HCT116 (cell line): ENCODE measurements at regions not wholly inside any gene's neighbourhood (a gene's known extent, or its start where the extent isn't known, plus 50 kb on each side); places are given as distances from the start of the nearest gene placed in this dataset.

Experiments used
- ATAC-seq: fragments of 200-7000 bp; cut with Tn5 transposase; 2 replicates; pipeline ENCODE4 v1.9.1; 2020; ENCODE audit warnings: mild to moderate bottlenecking, moderate library complexity
- BruUV-seq: library from RNA; stranded (reverse); fragments of 400-500 nt; replicated peaks from 2 replicates; lab custom pipeline; 2021; lab: Mats Ljungman, UMichigan
- CTCF ChIA-PET: fragments of 300-600 bp; sonication (Branson Sonifier 250); formaldehyde crosslinking; loops from one replicate; lab custom pipeline; 2021; ENCODE audit warnings: antibody characterized with exemption; lab: Charles Lee
- POLR2A ChIA-PET: fragments of 300-600, 350-600 bp; sonication (Branson Sonifier 250); formaldehyde crosslinking; loops from one replicate; lab custom pipeline; 2021; ENCODE audit warnings: antibody characterized with exemption; lab: Charles Lee
- RAD21 ChIA-PET, 2 experiments: fragments of 300-600 bp; sonication (Branson Sonifier 250); formaldehyde crosslinking; loops; one replicate each; lab custom pipeline; 2023; ENCODE audit warnings: low total read pairs in 2 of 2; ENCODE audit not compliant: uncharacterized antibody in 2 of 2, unreplicated experiment in 2 of 2, low non-redundant PET in 1 of 2; lab: Charles Lee
- DNase-seq: peaks from one replicate; pipeline ENCODE4 v3.0.0-alpha.2; 2010; ENCODE audit warnings: low read depth, low spot score
- H2AFZ ChIP-seq: fragments of 200-600 bp; shearing (Covaris generic), sonication (generic); 2 replicates; pipeline ENCODE4 v1.6.1; 2017; ENCODE audit warnings: low read depth, mixed run types, mixed read lengths, antibody characterized with exemption, low read length; ENCODE audit not compliant: poor library complexity, severe bottlenecking
- H3K27ac ChIP-seq: 2 replicates; pipeline ENCODE4 v1.5.1; 2012; ENCODE audit warnings: low read depth, low read length
- H3K27me3 ChIP-seq: fragments of 200-600 bp; sonication (generic); 2 replicates; pipeline ENCODE4 v1.6.1; 2016; ENCODE audit warnings: mixed run types, low read length, mixed read lengths; ENCODE audit not compliant: insufficient read depth
- H3K36me3 ChIP-seq, 2 experiments: fragments of 200-500 bp in 1 of 2; fragments of 200-600 bp in 1 of 2; sonication (Bioruptor generic) in 1 of 2; sonication (generic) in 1 of 2; 2 replicates each; pipeline versions ENCODE4 v1.5.1 to v1.6.1; 2014 to 2016; ENCODE audit warnings: low read length in 2 of 2, inconsistent platforms in 1 of 2, mixed read lengths in 1 of 2, mixed run types in 1 of 2; ENCODE audit not compliant: insufficient read depth in 2 of 2, control insufficient read depth in 1 of 2
- H3K4me1 ChIP-seq, 2 experiments: fragments of 200-600 bp in 1 of 2; sonication (generic) in 1 of 2; 2 replicates each; pipeline versions ENCODE4 v1.5.1 to v1.6.1; 2012 to 2017; ENCODE audit warnings: low read length in 2 of 2, inconsistent platforms in 1 of 2, mild to moderate bottlenecking in 1 of 2, mixed read lengths in 1 of 2, mixed run types in 1 of 2, moderate library complexity in 1 of 2; ENCODE audit not compliant: insufficient read depth in 2 of 2, control insufficient read depth in 1 of 2
- H3K4me2 ChIP-seq: fragments of 200-600 bp; sonication (generic); 2 replicates; pipeline ENCODE4 v1.6.1; 2017; ENCODE audit warnings: mixed run types, low read length, mixed read lengths
- H3K4me3 ChIP-seq, 2 experiments: fragments of 200-600 bp in 1 of 2; sonication (generic) in 1 of 2; replicated peaks in 1 of 2; 2 replicates each; pipeline ENCODE4 v1.5.1; 2011 to 2016; ENCODE audit warnings: low read length in 2 of 2, control low read depth in 1 of 2, low read depth in 1 of 2, mild to moderate bottlenecking in 1 of 2, mixed read lengths in 1 of 2, mixed run types in 1 of 2
- H3K79me2 ChIP-seq: fragments of 200-600 bp; sonication (generic); 2 replicates; pipeline ENCODE4 v1.6.1; 2017; ENCODE audit warnings: mild to moderate bottlenecking, mixed run types, low read length, moderate library complexity, mixed read lengths; ENCODE audit not compliant: insufficient read depth
- H3K9ac ChIP-seq: fragments of 200-600 bp; sonication (generic); 2 replicates; pipeline ENCODE4 v1.6.1; 2016; ENCODE audit warnings: low read length, mixed read lengths
- H3K9me2 ChIP-seq: fragments of 200-600 bp; sonication (generic), shearing (Covaris generic); 2 replicates; pipeline ENCODE4 v1.6.1; 2017; ENCODE audit warnings: mixed run types, mild to moderate bottlenecking, moderate library complexity; ENCODE audit not compliant: insufficient read depth
- H3K9me3 ChIP-seq, 2 experiments: fragments of 200-500 bp in 1 of 2; fragments of 200-600 bp in 1 of 2; sonication (Bioruptor generic) in 1 of 2; sonication (generic) in 1 of 2; 2 replicates each; pipeline ENCODE4 v1.6.1; 2014 to 2017; ENCODE audit warnings: low read length in 2 of 2, mixed read lengths in 2 of 2, inconsistent platforms in 1 of 2, low read depth in 1 of 2, mild to moderate bottlenecking in 1 of 2, mixed run types in 1 of 2, moderate library complexity in 1 of 2; ENCODE audit not compliant: control insufficient read depth in 1 of 2, insufficient read depth in 1 of 2
- H4K20me1 ChIP-seq: fragments of 200-600 bp; sonication (generic), shearing (Covaris generic); 2 replicates; pipeline ENCODE4 v1.6.1; 2017; ENCODE audit warnings: mixed run types, mild to moderate bottlenecking, moderate library complexity; ENCODE audit not compliant: insufficient read depth
- CBX3 ChIP-seq: IDR thresholded peaks from 2 replicates; pipeline ENCODE4 v1.6.1; 2012; ENCODE audit warnings: low read depth
- CEBPB ChIP-seq: IDR thresholded peaks from 2 replicates; pipeline ENCODE4 v1.6.1; 2012; ENCODE audit warnings: low read depth
- EGR1 ChIP-seq: IDR thresholded peaks from 2 replicates; pipeline ENCODE4 v1.6.1; 2012; ENCODE audit warnings: low read depth
- ELF1 ChIP-seq: IDR thresholded peaks from 2 replicates; pipeline ENCODE4 v1.6.1; 2012; ENCODE audit warnings: low read depth, borderline replicate concordance
- EZH2 ChIP-seq: fragments of 200-600 bp; sonication (generic); IDR thresholded peaks from 2 replicates; pipeline ENCODE4 v1.6.1; 2017; ENCODE audit warnings: antibody characterized with exemption, mixed run types
- FOSL1 ChIP-seq: IDR thresholded peaks from 2 replicates; pipeline ENCODE4 v1.6.1; 2012; ENCODE audit warnings: low read depth
- JUND ChIP-seq: IDR thresholded peaks from 2 replicates; pipeline ENCODE4 v1.6.1; 2012
- POLR2AphosphoS5 ChIP-seq: IDR thresholded peaks from 2 replicates; pipeline ENCODE4 v1.6.1; 2011; ENCODE audit warnings: mild to moderate bottlenecking, low read depth, low read length, moderate library complexity
- RAD21 ChIP-seq: IDR thresholded peaks from 2 replicates; pipeline ENCODE4 v1.6.1; 2012; ENCODE audit warnings: low read depth, mild to moderate bottlenecking
- SIN3A ChIP-seq: IDR thresholded peaks from 2 replicates; pipeline ENCODE4 v1.6.1; 2012; ENCODE audit warnings: low read depth
- SP1 ChIP-seq: IDR thresholded peaks from 2 replicates; pipeline ENCODE4 v1.6.1; 2012; ENCODE audit warnings: low read depth
- SRF ChIP-seq: IDR thresholded peaks from 2 replicates; pipeline ENCODE4 v1.6.1; 2012; ENCODE audit warnings: low read depth
- TCF7L2 ChIP-seq: IDR thresholded peaks from 2 replicates; pipeline ENCODE4 v1.7.0; 2011; ENCODE audit warnings: borderline replicate concordance, inconsistent platforms; ENCODE audit not compliant: insufficient read depth, insufficient read length; ENCODE audit errors: extremely low read depth
- YY1 ChIP-seq: IDR thresholded peaks from 2 replicates; pipeline ENCODE4 v1.6.1; 2011; ENCODE audit warnings: low read length, low read depth, moderate library complexity, mild to moderate bottlenecking; ENCODE audit not compliant: insufficient replicate concordance; ENCODE audit errors: extremely low read depth
- ZBTB33 ChIP-seq: IDR thresholded peaks from 2 replicates; pipeline ENCODE4 v1.6.1; 2011; ENCODE audit warnings: mild to moderate bottlenecking, low read length, moderate library complexity; ENCODE audit not compliant: insufficient replicate concordance; ENCODE audit errors: extremely low read depth
- ZNF274 ChIP-seq: fragments of 200-500 bp; sonication (Bioruptor generic); IDR thresholded peaks from 2 replicates; pipeline ENCODE4 v1.6.1; 2014; ENCODE audit warnings: mild to moderate bottlenecking, low read depth, low read length, inconsistent platforms
- intact Hi-C: fragments of 100-400 bp; cut with micrococcal nuclease; formaldehyde crosslinking; loops from 2 replicates; pipeline ENCODE4 v1.10.0; 2022
- TF ChIP-seq, protein P1 (sequence below): IDR thresholded peaks from 2 replicates; pipeline ENCODE4 v1.6.1; 2012; ENCODE audit warnings: low read depth

GRCh38 chr16:63201851-63202250 lies 1165.6 kb upstream of the CDH8 start:
- H3K4me2 ChIP-seq: no peak overlapping the region
- intact Hi-C loops: no loop called here
- H2AFZ ChIP-seq: no peak overlapping the region
- no TSS peak for BruUV-seq
- POLR2A ChIA-PET: no interaction called here
- no peak overlapping the region for H3K27ac ChIP-seq
- no peaks in the 10 kb centered on the region for H3K4me1 ChIP-seq
- no peak overlapping the region for H3K9ac ChIP-seq
- CTCF ChIA-PET: no interaction called here
- H3K79me2 ChIP-seq: no peaks in the 10 kb centered on the region
- no peaks in the 10 kb centered on the region for H3K27me3 ChIP-seq
- H3K9me2 ChIP-seq: no peaks in the 10 kb centered on the region
- no peaks in the 10 kb centered on the region for H3K36me3 ChIP-seq
- no peak overlapping the region for H3K4me3 ChIP-seq
- no peak for ATAC-seq
- no peaks in the 10 kb centered on the region for H4K20me1 ChIP-seq
- H3K9me3 ChIP-seq: peaks cover 3 to 14% of the 10 kb centered on the region in 2 experiments; a peak in 2 of 4 replicates
- TF ChIP-seq POLR2AphosphoS5 (no peak), SIN3A (no peak), CBX3 (no peak), JUND (no peak), ZNF274 (no peak), TCF7L2 (no peak), FOSL1 (no peak), RAD21 (no peak), EGR1 (no peak), YY1 (no peak), SP1 (no peak)
- RAD21 ChIA-PET: no interaction called here
- DNase-seq: no peak

DNA sequence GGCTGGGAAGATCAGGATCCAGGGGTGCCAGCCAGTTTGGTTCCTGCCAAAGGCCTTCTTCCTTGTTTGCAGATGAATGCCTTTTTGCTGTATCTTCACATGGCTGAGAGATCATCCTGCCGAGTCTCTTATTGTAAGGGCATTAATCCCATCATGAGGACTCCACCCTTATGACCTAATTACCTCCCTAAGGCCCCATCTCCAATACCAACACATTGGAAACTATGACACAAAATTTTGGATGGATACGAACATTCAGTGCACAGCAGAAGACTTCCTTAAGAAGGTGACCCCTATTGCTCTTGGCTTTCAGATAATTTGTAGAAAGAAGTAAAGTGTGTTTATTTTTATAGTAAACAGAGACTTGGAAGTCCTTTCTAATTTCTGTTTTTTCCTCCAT lies 1164.7 kb upstream of the CDH8 start:
- Histone ChIP-seq H3K36me3 (no peaks in the 10 kb centered on the region), H2AFZ (no peak overlapping the region), H3K9me3 (peaks cover 4 to 9% of the 10 kb centered on the region in 2 experiments; a peak in 2 of 4 replicates), H3K79me2 (no peaks in the 10 kb centered on the region), H3K9ac (no peak overlapping the region), H3K9me2 (no peaks in the 10 kb centered on the region), H3K4me3 (no peak overlapping the region), H3K4me2 (no peak overlapping the region), H4K20me1 (no peaks in the 10 kb centered on the region), H3K27me3 (no peaks in the 10 kb centered on the region), H3K27ac (no peak overlapping the region), H3K4me1 (no peaks in the 10 kb centered on the region)
- ChIA-PET POLR2A (no interaction called here), RAD21 (no interaction called here), CTCF (no interaction called here)
- TF ChIP-seq YY1 (no peak), JUND (no peak), SRF (no peak), CBX3 (no peak), ZNF274 (no peak), POLR2AphosphoS5 (no peak), ZBTB33 (no peak), ELF1 (no peak), CEBPB (no peak), EZH2 (no peak)
- TF ChIP-seq, protein P1, sequence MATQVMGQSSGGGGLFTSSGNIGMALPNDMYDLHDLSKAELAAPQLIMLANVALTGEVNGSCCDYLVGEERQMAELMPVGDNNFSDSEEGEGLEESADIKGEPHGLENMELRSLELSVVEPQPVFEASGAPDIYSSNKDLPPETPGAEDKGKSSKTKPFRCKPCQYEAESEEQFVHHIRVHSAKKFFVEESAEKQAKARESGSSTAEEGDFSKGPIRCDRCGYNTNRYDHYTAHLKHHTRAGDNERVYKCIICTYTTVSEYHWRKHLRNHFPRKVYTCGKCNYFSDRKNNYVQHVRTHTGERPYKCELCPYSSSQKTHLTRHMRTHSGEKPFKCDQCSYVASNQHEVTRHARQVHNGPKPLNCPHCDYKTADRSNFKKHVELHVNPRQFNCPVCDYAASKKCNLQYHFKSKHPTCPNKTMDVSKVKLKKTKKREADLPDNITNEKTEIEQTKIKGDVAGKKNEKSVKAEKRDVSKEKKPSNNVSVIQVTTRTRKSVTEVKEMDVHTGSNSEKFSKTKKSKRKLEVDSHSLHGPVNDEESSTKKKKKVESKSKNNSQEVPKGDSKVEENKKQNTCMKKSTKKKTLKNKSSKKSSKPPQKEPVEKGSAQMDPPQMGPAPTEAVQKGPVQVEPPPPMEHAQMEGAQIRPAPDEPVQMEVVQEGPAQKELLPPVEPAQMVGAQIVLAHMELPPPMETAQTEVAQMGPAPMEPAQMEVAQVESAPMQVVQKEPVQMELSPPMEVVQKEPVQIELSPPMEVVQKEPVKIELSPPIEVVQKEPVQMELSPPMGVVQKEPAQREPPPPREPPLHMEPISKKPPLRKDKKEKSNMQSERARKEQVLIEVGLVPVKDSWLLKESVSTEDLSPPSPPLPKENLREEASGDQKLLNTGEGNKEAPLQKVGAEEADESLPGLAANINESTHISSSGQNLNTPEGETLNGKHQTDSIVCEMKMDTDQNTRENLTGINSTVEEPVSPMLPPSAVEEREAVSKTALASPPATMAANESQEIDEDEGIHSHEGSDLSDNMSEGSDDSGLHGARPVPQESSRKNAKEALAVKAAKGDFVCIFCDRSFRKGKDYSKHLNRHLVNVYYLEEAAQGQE: no peak
- DNase-seq: no peak
- ATAC-seq: no peak
- intact Hi-C loops: no loop called here
- no TSS peak for BruUV-seq
